GM10248 (cell line): ENCODE measurements at regions not wholly inside any gene's neighbourhood (a gene's known extent, or its start where the extent isn't known, plus 50 kb on each side); places are given as distances from the start of the nearest gene placed in this dataset.
A peak's percentile ranks its signal among the peaks of the same experiment; 100 is the strongest.

Source experiments
- CTCF ChIA-PET: fragments of 300-600 bp; sonication (Branson Sonifier 250); formaldehyde crosslinking; extraction: SDS; loops from one replicate; lab custom pipeline; 2021; ENCODE audit warnings: antibody characterized with exemption; lab: Yijun Ruan, JAX
- POLR2A ChIA-PET: fragments of 350-650 bp; sonication (Branson Sonifier 250); formaldehyde crosslinking; extraction: SDS; loops from one replicate; lab custom pipeline; 2020; ENCODE audit warnings: antibody characterized with exemption; lab: Yijun Ruan, JAX
- DNase-seq: peaks from one replicate; pipeline ENCODE4 v3.0.0; 2012; ENCODE audit errors: extremely low spot score
- CTCF ChIP-seq: IDR thresholded peaks from 2 replicates; pipeline ENCODE4 v1.5.1; 2012; ENCODE audit warnings: mild to moderate bottlenecking, low read depth; ENCODE audit errors: extremely low read depth, missing control alignments, control extremely low read depth

- POLR2A ChIA-PET = no interaction called here
- DNase-seq = no peak
- CTCF ChIA-PET = interaction anchor here (0.6 to 3.0 kb wide), 4 partner anchors 12 to 178 kb away, joined by 3 to 17 read pairs (median 3); no protein-coding TSS in a partner anchor
Measured at GRCh38 chr3:16808393-16809107, 76.2 kb upstream of the PLCL2 start.

DNA sequence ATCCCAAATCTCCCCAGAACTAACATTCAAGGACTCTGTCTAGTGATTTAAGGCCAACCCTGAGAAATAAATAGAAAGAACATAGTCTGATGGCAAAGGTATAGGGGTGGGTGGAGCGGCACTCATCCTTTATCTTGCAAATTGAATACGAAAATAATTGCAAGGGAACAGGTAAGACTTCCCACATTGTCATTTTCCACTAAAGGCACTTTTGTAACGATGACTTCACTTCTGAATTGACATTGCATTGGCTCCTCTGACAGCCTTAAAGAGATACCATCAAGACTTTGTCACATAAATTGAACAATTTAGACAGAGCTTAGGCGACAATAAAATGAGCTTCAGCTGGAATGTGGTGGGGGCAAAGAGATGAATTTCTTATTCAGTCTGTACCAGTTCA lies 75.3 kb upstream of the PLCL2 start:
- ChIA-PET POLR2A (no interaction called here), CTCF (interaction anchor here (0.7 to 3.0 kb wide), 4 partner anchors 14 to 422 kb away, joined by 3 to 17 read pairs (median 3); no protein-coding TSS in a partner anchor)
- no peak for TF ChIP-seq CTCF
- no peak for DNase-seq

More at GRCh38 chr3:16808393-16809107, 76.2 kb upstream of the PLCL2 start:
- peak; percentile 34 for TF ChIP-seq CTCF

- no peak for TF ChIP-seq CTCF
- CTCF ChIA-PET = interaction anchor here (0.7 to 3.0 kb wide), 4 partner anchors 13 to 422 kb away, joined by 3 to 17 read pairs (median 3); no protein-coding TSS in a partner anchor
- no peak for DNase-seq
- POLR2A ChIA-PET = no interaction called here
Measured at GRCh38 chr3:16809993-16810392, 74.8 kb upstream of the PLCL2 start.

- DNase-seq = no peak
- ChIA-PET CTCF (interaction anchor here (0.9 to 3.0 kb wide), 5 partner anchors 9 to 421 kb away, joined by 3 to 17 read pairs (median 3); no protein-coding TSS in a partner anchor), POLR2A (no interaction called here)
- no peak for TF ChIP-seq CTCF
Measured at GRCh38 chr3:16810593-16811367, 74.0 kb upstream of the PLCL2 start.

GRCh38 chr3:16811950-16812349 lies 72.8 kb upstream of the PLCL2 start:
- no peak for DNase-seq
- ChIA-PET POLR2A (no interaction called here), CTCF (interaction anchor here (1.3 to 3.0 kb wide), 5 partner anchors 8 to 73 kb away, joined by 3 to 17 read pairs (median 4); partner anchors contain the start of gene PLCL2)
- no peak for TF ChIP-seq CTCF

GRCh38 chr3:16813336-16813735 lies 71.4 kb upstream of the PLCL2 start:
- POLR2A ChIA-PET = no interaction called here
- no peak for DNase-seq
- CTCF ChIA-PET = interaction anchor here (1.0 to 1.4 kb wide), 3 partner anchors 11 to 71 kb away, joined by 3 to 4 read pairs (median 3); partner anchors contain the start of gene PLCL2
- TF ChIP-seq CTCF = no peak
